ENCODE measurements at regions not wholly inside any gene's neighbourhood (a gene's known extent, or its start where the extent isn't known, plus 50 kb on each side); places are given as distances from the start of the nearest gene placed in this dataset.

DNA sequence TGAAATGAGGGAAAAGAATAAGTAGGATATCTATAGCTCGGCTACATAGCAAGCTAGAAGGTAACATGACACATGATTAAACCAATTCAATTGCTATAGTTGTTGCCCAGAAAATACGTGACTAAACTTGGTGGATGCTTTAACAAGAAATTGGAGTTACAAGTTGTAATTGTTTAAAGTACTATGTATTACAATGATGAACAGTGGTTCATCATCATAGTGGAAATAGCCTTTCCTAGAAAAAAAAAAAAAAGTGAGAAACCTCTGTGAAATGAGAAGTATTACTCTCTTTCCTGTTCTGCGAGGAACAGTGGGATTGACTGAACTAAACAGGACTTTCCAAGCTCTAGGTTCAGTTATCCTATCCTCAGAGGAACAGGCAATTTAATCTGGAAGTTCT, 209.7 kb upstream of the KLF3 start:
- TF ChIP-seq, protein P1, sequence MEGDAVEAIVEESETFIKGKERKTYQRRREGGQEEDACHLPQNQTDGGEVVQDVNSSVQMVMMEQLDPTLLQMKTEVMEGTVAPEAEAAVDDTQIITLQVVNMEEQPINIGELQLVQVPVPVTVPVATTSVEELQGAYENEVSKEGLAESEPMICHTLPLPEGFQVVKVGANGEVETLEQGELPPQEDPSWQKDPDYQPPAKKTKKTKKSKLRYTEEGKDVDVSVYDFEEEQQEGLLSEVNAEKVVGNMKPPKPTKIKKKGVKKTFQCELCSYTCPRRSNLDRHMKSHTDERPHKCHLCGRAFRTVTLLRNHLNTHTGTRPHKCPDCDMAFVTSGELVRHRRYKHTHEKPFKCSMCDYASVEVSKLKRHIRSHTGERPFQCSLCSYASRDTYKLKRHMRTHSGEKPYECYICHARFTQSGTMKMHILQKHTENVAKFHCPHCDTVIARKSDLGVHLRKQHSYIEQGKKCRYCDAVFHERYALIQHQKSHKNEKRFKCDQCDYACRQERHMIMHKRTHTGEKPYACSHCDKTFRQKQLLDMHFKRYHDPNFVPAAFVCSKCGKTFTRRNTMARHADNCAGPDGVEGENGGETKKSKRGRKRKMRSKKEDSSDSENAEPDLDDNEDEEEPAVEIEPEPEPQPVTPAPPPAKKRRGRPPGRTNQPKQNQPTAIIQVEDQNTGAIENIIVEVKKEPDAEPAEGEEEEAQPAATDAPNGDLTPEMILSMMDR (IDR thresholded peaks at IDR 0.05; ENCODE audit: insufficient read depth, low read length), result no peak
- no peak for TF ChIP-seq POLR2AphosphoS5 (IDR thresholded peaks at IDR 0.05; ENCODE audit: low read depth)
- TF ChIP-seq, protein P2, sequence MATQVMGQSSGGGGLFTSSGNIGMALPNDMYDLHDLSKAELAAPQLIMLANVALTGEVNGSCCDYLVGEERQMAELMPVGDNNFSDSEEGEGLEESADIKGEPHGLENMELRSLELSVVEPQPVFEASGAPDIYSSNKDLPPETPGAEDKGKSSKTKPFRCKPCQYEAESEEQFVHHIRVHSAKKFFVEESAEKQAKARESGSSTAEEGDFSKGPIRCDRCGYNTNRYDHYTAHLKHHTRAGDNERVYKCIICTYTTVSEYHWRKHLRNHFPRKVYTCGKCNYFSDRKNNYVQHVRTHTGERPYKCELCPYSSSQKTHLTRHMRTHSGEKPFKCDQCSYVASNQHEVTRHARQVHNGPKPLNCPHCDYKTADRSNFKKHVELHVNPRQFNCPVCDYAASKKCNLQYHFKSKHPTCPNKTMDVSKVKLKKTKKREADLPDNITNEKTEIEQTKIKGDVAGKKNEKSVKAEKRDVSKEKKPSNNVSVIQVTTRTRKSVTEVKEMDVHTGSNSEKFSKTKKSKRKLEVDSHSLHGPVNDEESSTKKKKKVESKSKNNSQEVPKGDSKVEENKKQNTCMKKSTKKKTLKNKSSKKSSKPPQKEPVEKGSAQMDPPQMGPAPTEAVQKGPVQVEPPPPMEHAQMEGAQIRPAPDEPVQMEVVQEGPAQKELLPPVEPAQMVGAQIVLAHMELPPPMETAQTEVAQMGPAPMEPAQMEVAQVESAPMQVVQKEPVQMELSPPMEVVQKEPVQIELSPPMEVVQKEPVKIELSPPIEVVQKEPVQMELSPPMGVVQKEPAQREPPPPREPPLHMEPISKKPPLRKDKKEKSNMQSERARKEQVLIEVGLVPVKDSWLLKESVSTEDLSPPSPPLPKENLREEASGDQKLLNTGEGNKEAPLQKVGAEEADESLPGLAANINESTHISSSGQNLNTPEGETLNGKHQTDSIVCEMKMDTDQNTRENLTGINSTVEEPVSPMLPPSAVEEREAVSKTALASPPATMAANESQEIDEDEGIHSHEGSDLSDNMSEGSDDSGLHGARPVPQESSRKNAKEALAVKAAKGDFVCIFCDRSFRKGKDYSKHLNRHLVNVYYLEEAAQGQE (IDR thresholded peaks at IDR 0.05; ENCODE audit: insufficient replicate concordance, low read depth), result no peak

Measured in HL-60 (cell line).